T-helper 2 cell (primary cell): ENCODE measurements at regions not wholly inside any gene's neighbourhood (a gene's known extent, or its start where the extent isn't known, plus 50 kb on each side); places are given as distances from the start of the nearest gene placed in this dataset.

Experiments used
- DNase-seq, 5 experiments: peaks; one replicate each; pipeline versions ENCODE4 v3.0.0 to v3.0.0-alpha.2; 2012 to 2022

GRCh38 chr1:229068270-229068987 lies 202.5 kb upstream of the RAB4A start:
- DNase-seq = no peak

- no peak for DNase-seq
Observed at GRCh38 chr1:229069176-229069575, 201.7 kb upstream of the RAB4A start.

- no peak for DNase-seq
Observed at GRCh38 chr1:229070168-229070567, 200.7 kb upstream of the RAB4A start.

GRCh38 chr1:229073251-229073650 lies 197.7 kb upstream of the RAB4A start:
- DNase-seq = no peak

- no peak for DNase-seq
Observed at GRCh38 chr1:229075217-229075616, 195.7 kb upstream of the RAB4A start.

- DNase-seq = no peak
Observed at GRCh38 chr1:229075716-229076115, 195.2 kb upstream of the RAB4A start.

GRCh38 chr1:229076195-229076594 lies 194.7 kb upstream of the RAB4A start:
- no peak for DNase-seq

- DNase-seq = peak in 1 of 5 experiments; percentile 63
Observed at GRCh38 chr1:229079016-229079595, 191.8 kb upstream of the RAB4A start.

GRCh38 chr1:229080361-229080760 lies 190.6 kb upstream of the RAB4A start:
- no peak for DNase-seq

- DNase-seq = no peak
Observed at GRCh38 chr1:229085291-229085690, 185.6 kb upstream of the RAB4A start.

GRCh38 chr1:229086091-229086490 lies 184.8 kb upstream of the RAB4A start:
- DNase-seq = no peak

- DNase-seq = no peak
Observed at GRCh38 chr1:229086686-229087085, 184.2 kb upstream of the RAB4A start.

GRCh38 chr1:229087339-229087738 lies 183.6 kb upstream of the RAB4A start:
- DNase-seq = no peak

GRCh38 chr1:229087906-229088305 lies 183.0 kb upstream of the RAB4A start:
- no peak for DNase-seq

GRCh38 chr1:229088711-229089110 lies 182.2 kb upstream of the RAB4A start:
- no peak for DNase-seq

GRCh38 chr1:229089586-229090208 lies 181.2 kb upstream of the RAB4A start:
- no peak for DNase-seq

GRCh38 chr1:229091721-229092136 lies 179.2 kb upstream of the RAB4A start:
- DNase-seq = no peak

- DNase-seq = no peak
Observed at GRCh38 chr1:229092377-229093237, 178.3 kb upstream of the RAB4A start.

GRCh38 chr1:229093238-229093540 lies 177.7 kb upstream of the RAB4A start:
- no peak for DNase-seq

GRCh38 chr1:229093609-229094336 lies 177.1 kb upstream of the RAB4A start:
- no peak for DNase-seq

GRCh38 chr1:229094476-229095311 lies 176.2 kb upstream of the RAB4A start:
- no peak for DNase-seq

GRCh38 chr1:229095325-229095724 lies 175.6 kb upstream of the RAB4A start:
- DNase-seq = no peak
